SJSA1 (cell line): ENCODE measurements at regions not wholly inside any gene's neighbourhood (a gene's known extent, or its start where the extent isn't known, plus 50 kb on each side); places are given as distances from the start of the nearest gene placed in this dataset.
"Not testable (repeated sequence)": the region's sequence is repeated elsewhere in the genome, so short reads cannot be mapped to it uniquely, and the experiment has no call there.

ENCODE experiments used
- DNase-seq, 2 experiments: peaks; one replicate each; pipeline ENCODE4 v3.0.0-alpha.2; 2015 to 2020; ENCODE audit warnings: low spot score in 2 of 2, low read depth in 1 of 2
- H3K27ac ChIP-seq: fragments of 250-450 bp; sonication (Bioruptor Pico); 2 replicates; pipeline ENCODE4 v1.5.1; 2020; ENCODE audit warnings: mild to moderate bottlenecking, moderate library complexity
- H3K27me3 ChIP-seq: fragments of 250-450 bp; sonication (Bioruptor Pico); replicated peaks from 2 replicates; pipeline ENCODE4 v1.5.1; 2020; ENCODE audit warnings: mild to moderate bottlenecking, moderate library complexity
- H3K36me3 ChIP-seq: fragments of 250-450 bp; sonication (Bioruptor Pico); 2 replicates; pipeline ENCODE4 v1.5.1; 2020; ENCODE audit warnings: mild to moderate bottlenecking
- H3K4me1 ChIP-seq: fragments of 250-450 bp; sonication (Bioruptor Pico); replicated peaks from 2 replicates; pipeline ENCODE4 v1.6.1; 2021; ENCODE audit warnings: mild to moderate bottlenecking
- H3K4me3 ChIP-seq: fragments of 250-450 bp; sonication (Bioruptor Pico); 2 replicates; pipeline ENCODE4 v1.5.1; 2020; ENCODE audit warnings: mild to moderate bottlenecking
- H3K9me3 ChIP-seq: fragments of 250-450 bp; sonication (Bioruptor Pico); replicated peaks from 2 replicates; pipeline ENCODE4 v1.5.1; 2020; ENCODE audit warnings: mild to moderate bottlenecking

GRCh38 chr2:59259913-59260312, 1018.8 kb upstream of the FANCL start:
- H3K9me3 ChIP-seq: no peaks in the 10 kb centered on the region
- H3K4me1 ChIP-seq: no peaks in the 10 kb centered on the region
- no peak overlapping the region for H3K4me3 ChIP-seq
- no peaks in the 10 kb centered on the region for H3K36me3 ChIP-seq
- DNase-seq: no peak
- H3K27ac ChIP-seq: no peak overlapping the region
- H3K27me3 ChIP-seq: no peaks in the 10 kb centered on the region

- Histone ChIP-seq H3K9me3 (no peaks in the 10 kb centered on the region), H3K36me3 (no peaks in the 10 kb centered on the region), H3K4me1 (no peaks in the 10 kb centered on the region), H3K4me3 (no peak overlapping the region), H3K27me3 (no peaks in the 10 kb centered on the region), H3K27ac (no peak overlapping the region)
- no peak for DNase-seq
These were observed 1015.2 kb upstream of the FANCL start for GRCh38 chr2:59256290-59256689.

DNA sequence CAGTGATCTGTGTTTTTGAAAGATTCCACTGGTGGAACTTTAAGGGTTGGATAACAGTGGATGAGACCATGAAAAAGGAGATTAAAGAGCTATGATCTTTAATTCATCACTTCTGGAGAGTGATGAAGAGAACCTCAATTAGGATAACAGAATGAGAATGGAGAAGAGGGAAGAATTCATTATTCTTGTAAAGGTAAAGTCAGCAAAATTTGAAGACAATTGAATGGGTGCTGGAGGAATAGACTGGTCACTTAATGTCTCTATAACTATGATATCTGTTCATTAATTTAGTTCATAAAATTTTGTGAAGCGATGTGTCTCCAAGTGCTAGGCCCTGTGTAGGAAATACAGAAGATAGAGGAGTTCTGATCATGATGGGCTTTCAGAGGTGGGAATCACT, 1013.2 kb upstream of the FANCL start:
- Histone ChIP-seq H3K4me1 (no peaks in the 10 kb centered on the region), H3K27me3 (peaks cover 5% of the 10 kb centered on the region; the same call in 1 of the 2 replicates), H3K36me3 (no peaks in the 10 kb centered on the region), H3K4me3 (no peak overlapping the region), H3K27ac (no peak overlapping the region), H3K9me3 (no peaks in the 10 kb centered on the region)
- no peak for DNase-seq

DNA sequence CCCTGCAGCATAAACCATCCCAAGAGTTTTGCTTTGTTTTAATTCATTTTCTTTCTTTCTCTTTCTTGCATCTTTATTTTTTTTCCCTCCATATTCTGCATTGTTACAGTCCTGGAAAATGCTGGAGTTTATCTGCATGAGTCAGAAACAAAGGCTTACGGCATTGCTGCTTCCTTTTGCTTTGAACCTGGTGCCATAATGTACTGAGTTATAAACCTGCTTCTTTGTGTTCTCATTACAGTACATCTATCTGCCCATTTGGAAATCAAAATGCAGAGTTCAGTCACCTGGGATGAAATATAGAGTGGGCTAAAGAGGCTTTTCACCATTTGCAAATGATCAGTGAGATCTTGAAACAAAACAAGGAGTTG, 1009.2 kb upstream of the FANCL start:
- Histone ChIP-seq H3K36me3 (no peaks in the 10 kb centered on the region), H3K9me3 (no peaks in the 10 kb centered on the region), H3K4me1 (no peaks in the 10 kb centered on the region), H3K27ac (no peak overlapping the region), H3K4me3 (no peak overlapping the region), H3K27me3 (peaks cover 12% of the 10 kb centered on the region; the same call in 1 of the 2 replicates)
- no peak for DNase-seq

DNA sequence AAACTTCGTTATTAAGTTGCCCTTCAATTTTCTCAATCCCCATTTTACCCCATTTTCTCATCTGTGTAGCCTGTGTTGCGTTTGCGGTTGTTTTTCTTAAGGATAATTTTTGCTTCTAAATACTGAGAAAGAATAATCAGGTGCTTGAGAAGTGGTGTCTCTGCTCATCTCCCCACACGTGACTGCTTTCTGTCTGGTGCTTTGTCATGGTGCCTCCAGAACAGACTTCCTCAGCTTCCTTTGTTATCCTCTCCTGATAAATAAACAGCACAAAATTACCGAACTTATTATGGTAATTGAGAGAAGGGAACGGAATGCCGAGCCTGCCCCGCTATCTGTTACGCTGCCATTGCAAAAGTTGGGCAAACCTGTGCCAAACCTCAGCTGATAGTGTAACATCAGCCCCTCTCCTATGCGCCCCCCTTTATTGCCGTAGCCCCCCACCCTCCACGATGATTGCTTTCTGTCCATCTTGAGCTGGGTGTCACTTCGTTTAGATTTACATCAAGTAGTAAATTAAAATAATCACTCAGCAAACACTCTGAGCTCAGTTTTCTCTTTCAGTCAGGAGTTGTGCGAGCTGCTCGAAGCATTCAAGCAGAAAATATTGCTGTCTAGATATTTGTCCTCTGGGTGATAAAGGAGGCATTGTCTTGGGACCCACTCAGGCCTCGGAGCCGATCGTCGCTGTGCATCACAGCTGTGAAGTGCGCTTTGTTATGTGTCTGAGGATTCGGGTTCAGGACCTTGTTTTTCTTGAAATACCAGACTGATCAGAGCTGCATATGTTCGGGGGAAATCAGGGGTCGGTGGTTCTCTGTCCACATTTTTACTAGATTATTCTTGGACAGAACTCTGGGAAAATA, 1008.5 kb upstream of the FANCL start:
- Histone ChIP-seq H3K4me1 (no peaks in the 10 kb centered on the region), H3K36me3 (no peaks in the 10 kb centered on the region), H3K9me3 (no peaks in the 10 kb centered on the region), H3K27me3 (peaks cover 12% of the 10 kb centered on the region; the same call in 1 of the 2 replicates), H3K4me3 (no peak overlapping the region), H3K27ac (no peak overlapping the region)
- no peak for DNase-seq

GRCh38 chr2:59239146-59239545, 998.0 kb upstream of the FANCL start:
- Histone ChIP-seq H3K36me3 (no peaks in the 10 kb centered on the region), H3K9me3 (no peaks in the 10 kb centered on the region), H3K27me3 (no peaks in the 10 kb centered on the region), H3K4me1 (no peaks in the 10 kb centered on the region), H3K27ac (no peak overlapping the region), H3K4me3 (no peak overlapping the region)
- DNase-seq: no peak

GRCh38 chr2:59237311-59237710, 996.2 kb upstream of the FANCL start:
- Histone ChIP-seq H3K4me1 (no peaks in the 10 kb centered on the region), H3K27ac (no peak overlapping the region), H3K9me3 (no peaks in the 10 kb centered on the region), H3K4me3 (no peak overlapping the region), H3K36me3 (no peaks in the 10 kb centered on the region), H3K27me3 (no peaks in the 10 kb centered on the region)
- no peak for DNase-seq

DNA sequence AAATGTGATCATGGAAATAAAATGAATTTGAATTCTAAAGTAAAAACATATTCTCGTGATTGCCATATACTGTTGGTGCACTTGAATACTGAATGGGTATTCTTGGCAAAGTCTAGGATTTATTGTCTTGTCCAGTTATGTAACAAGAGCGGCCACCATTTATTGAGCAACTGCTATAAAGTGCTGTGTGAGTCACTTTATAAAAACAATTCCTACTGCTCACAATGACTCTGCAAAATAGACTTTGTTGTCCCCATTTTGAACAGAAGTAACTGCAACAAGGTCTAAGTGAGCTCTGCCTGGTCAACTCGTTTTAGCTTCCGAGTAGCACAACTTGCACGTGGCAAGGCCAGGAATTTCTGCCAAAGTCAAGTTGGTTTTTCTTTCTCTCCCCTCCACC, 995.6 kb upstream of the FANCL start:
- Histone ChIP-seq H3K4me3 (no peak overlapping the region), H3K27ac (no peak overlapping the region), H3K27me3 (no peaks in the 10 kb centered on the region), H3K9me3 (no peaks in the 10 kb centered on the region), H3K4me1 (no peaks in the 10 kb centered on the region), H3K36me3 (no peaks in the 10 kb centered on the region)
- no peak for DNase-seq

DNA sequence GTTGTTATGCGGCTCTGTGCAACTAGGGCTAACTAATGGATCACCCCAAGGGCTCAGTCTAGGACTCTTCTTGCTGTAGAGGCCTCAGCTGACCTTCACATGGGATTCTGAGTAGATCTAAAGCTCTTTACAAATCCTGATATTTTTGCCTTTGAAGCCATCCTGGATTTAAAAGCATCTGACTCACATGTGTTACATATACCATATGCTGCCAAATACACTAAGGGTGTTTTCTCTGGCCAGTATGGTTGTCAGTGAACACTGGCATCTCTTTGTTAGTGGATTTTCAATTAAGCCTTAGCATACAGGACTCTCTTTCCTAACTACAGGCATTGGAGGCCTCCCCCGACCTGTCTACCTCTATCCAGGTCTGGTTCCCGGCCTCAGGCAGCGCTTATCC, 992.8 kb upstream of the FANCL start:
- Histone ChIP-seq H3K27me3 (no peaks in the 10 kb centered on the region), H3K4me1 (no peaks in the 10 kb centered on the region), H3K36me3 (no peaks in the 10 kb centered on the region), H3K4me3 (no peak overlapping the region), H3K9me3 (no peaks in the 10 kb centered on the region), H3K27ac (no peak overlapping the region)
- no peak for DNase-seq

DNA sequence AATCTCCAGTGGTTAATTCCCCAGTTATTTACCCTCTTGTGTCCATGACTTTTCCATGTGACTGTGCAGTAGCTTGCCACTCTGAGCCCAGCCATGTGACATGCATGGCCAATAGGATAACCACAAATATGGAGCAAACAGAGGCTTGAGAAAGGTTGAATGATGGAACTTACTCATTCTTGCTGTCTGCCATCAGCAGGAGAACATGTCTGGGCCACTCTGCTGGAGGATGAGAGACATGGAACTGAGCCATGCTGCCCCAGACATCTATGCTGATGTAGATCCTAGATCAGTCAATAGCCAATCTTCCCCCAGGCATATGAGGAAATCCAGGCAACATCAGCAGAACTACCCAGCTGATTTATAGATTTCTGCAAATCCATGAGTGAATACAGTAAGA, 992.3 kb upstream of the FANCL start:
- no peak for DNase-seq
- no peaks in the 10 kb centered on the region for H3K27me3 ChIP-seq
- H3K4me1 ChIP-seq: no peaks in the 10 kb centered on the region
- H3K27ac ChIP-seq: no peak overlapping the region
- no peaks in the 10 kb centered on the region for H3K9me3 ChIP-seq
- H3K36me3 ChIP-seq: no peaks in the 10 kb centered on the region
- H3K4me3 ChIP-seq: no peak overlapping the region

GRCh38 chr2:59232394-59233165, 991.5 kb upstream of the FANCL start:
- DNase-seq: no peak
- no peaks in the 10 kb centered on the region; the same call in 1 of the 2 replicates for H3K9me3 ChIP-seq
- H3K27ac ChIP-seq: no peak overlapping the region
- no peaks in the 10 kb centered on the region for H3K36me3 ChIP-seq
- H3K27me3 ChIP-seq: no peaks in the 10 kb centered on the region
- H3K4me1 ChIP-seq: no peaks in the 10 kb centered on the region
- H3K4me3 ChIP-seq: no peak overlapping the region

- H3K4me3 ChIP-seq, H3K27me3 ChIP-seq, DNase-seq, H3K9me3 ChIP-seq, H3K4me1 ChIP-seq, H3K27ac ChIP-seq, H3K36me3 ChIP-seq: not testable (repeated sequence)
These were observed 985.2 kb upstream of the FANCL start for GRCh38 chr2:59226362-59226761.

DNA sequence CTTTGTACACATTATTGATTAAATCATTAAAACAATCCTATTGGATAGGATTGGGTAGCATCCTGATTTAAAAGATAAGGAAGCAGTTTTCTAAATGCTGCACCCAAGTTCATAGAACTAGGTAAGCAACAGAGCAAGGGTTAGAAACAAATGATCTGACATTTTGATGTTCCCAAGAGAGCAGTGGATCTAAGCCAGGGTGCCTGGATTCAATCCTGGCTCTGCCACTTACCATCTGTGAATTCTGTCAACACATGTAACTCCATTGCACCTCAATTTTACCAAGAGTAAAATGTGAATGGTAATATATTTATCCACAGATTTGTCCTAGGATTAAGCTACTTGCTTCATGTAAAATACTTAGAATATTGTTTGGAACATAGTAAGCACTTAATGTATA, 982.6 kb upstream of the FANCL start:
- H3K9me3 ChIP-seq: no peaks in the 10 kb centered on the region; the same call in 1 of the 2 replicates
- H3K36me3 ChIP-seq: no peaks in the 10 kb centered on the region
- no peaks in the 10 kb centered on the region for H3K4me1 ChIP-seq
- no peak overlapping the region for H3K27ac ChIP-seq
- DNase-seq: no peak
- no peaks in the 10 kb centered on the region for H3K27me3 ChIP-seq
- H3K4me3 ChIP-seq: no peak overlapping the region

- H3K27ac ChIP-seq: no peak overlapping the region
- H3K36me3 ChIP-seq: no peaks in the 10 kb centered on the region
- no peak overlapping the region for H3K4me3 ChIP-seq
- DNase-seq: no peak
- H3K27me3 ChIP-seq: no peaks in the 10 kb centered on the region
- H3K4me1 ChIP-seq: no peaks in the 10 kb centered on the region
- no peaks in the 10 kb centered on the region for H3K9me3 ChIP-seq
These were observed 976.2 kb upstream of the FANCL start for GRCh38 chr2:59217360-59217759.
